Fibroblast of skin of left quadriceps (primary cell): ENCODE measurements at regions not wholly inside any gene's neighbourhood (a gene's known extent, or its start where the extent isn't known, plus 50 kb on each side); places are given as distances from the start of the nearest gene placed in this dataset.
A peak's percentile ranks its signal among the peaks of the same experiment; 100 is the strongest.

Experiments
- DNase-seq, 2 experiments: peaks; one replicate each; pipeline ENCODE4 v3.0.0-alpha.2; 2013; ENCODE audit warnings: low read depth in 2 of 2

- DNase-seq, result peak in 1 of 2 experiments; percentile 44
These were observed 289.0 kb downstream of the SNX13 start for GRCh38 chr7:17651341-17651740.

DNA sequence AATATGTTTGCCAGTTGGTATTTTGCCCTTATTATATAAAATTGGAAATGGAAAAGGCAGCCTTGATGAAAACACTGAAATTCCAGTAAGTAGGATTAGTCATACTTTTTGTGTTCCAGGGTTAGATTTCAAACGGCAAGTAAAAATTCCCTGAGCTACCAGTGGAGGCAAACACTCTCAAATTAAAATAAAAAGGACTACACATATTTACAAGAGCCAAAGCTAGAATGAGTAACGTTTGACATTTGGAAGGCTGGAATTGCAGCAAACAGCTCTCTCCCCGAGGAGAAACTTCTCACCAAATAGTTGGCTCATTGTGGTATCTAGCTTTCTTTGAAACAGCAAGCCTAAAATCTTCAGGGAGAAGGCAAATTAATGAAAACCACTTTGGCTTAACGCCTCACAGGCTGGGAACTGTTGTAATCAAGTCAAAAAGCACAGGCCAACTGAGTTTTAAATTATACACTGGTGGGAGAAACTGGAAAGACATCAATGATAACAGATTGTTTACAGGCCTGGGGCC is 288.4 kb downstream of the SNX13 start:
- peak; percentile 89 to 92 for DNase-seq

- no peak for DNase-seq
These were observed 285.4 kb downstream of the SNX13 start for GRCh38 chr7:17654940-17655339.

- no peak for DNase-seq
These were observed 281.2 kb downstream of the SNX13 start for GRCh38 chr7:17659126-17659525.

GRCh38 chr7:17660116-17660515 is 280.2 kb downstream of the SNX13 start:
- DNase-seq, result peak; percentile 60 to 63

GRCh38 chr7:17661982-17662585 is 278.2 kb downstream of the SNX13 start:
- peak in 1 of 2 experiments; percentile 41 for DNase-seq

DNA sequence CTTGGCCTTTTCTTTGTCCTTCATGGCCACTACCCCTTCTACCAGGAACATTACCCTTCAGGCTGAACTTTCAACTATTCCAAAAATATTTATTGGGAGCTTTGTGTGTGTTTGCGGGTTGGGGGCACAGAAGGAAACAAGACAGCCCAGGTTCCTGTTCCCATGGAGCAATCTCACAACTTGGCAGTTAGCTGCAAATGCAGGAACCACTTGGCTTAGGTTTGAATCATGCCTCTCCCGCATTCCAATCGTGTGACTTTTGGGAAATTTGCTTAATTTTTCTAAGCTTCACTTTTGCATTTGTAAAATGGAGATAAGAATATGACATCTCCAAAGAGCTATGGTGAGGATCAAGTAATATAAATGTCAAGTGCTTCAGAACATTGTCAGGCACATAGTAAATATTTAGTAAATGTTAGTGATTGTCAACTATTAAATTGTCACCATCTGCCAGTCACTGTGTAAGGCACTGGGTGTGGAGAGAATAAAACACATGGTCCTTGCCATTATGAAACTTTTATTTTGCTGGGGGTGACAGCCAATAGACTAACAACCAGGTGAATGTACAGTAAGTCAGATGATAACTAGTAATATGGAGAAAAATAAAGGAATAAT is 277.1 kb downstream of the SNX13 start:
- DNase-seq, result peak; percentile 54 to 63

DNA sequence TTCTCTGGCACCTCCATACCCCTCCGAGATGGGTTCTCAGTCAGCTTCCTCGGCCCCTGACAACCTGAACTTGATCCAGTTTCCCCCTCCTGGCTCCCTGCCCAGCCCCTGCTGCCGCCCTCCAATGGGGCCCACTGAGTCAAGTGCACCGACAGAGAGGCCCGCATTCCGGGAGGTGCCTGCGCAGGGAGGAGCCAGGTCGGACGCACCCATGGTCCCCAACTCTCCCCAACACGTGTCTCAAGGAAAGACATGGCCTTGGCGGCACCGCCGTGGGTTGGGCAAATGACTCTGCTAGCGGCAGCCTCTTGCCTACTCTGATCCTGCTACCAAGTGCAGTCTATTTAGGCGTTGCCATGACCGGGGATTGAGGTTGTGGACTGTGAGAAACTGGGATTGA is 275.3 kb downstream of the SNX13 start:
- no peak for DNase-seq

GRCh38 chr7:17668122-17668521 is 272.2 kb downstream of the SNX13 start:
- DNase-seq, result no peak

DNA sequence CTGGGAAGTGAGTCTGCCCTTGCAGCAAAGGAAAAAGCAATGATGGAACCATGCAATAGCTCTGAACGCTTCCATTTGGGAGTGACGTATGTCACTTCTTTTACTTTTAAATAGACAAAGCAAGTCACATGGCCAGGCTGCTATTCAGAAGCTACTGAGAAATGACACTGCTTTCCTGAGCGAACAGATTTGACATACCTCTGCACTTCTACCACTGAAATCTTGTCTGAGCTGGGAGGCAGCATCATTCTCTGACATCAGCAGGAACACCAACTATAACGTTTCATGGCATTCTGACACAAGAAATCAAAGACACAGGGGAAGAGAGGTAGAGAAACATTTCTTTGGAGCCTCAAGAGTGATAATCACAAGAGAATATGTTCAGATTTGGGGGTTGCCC is 271.1 kb downstream of the SNX13 start:
- DNase-seq, result no peak

- no peak for DNase-seq
These were observed 268.3 kb downstream of the SNX13 start for GRCh38 chr7:17671956-17672355.

- no peak for DNase-seq
These were observed 267.5 kb downstream of the SNX13 start for GRCh38 chr7:17672783-17673182.

GRCh38 chr7:17674166-17674942 is 265.9 kb downstream of the SNX13 start:
- DNase-seq, result no peak

GRCh38 chr7:17674943-17675608 is 265.2 kb downstream of the SNX13 start:
- no peak for DNase-seq

DNA sequence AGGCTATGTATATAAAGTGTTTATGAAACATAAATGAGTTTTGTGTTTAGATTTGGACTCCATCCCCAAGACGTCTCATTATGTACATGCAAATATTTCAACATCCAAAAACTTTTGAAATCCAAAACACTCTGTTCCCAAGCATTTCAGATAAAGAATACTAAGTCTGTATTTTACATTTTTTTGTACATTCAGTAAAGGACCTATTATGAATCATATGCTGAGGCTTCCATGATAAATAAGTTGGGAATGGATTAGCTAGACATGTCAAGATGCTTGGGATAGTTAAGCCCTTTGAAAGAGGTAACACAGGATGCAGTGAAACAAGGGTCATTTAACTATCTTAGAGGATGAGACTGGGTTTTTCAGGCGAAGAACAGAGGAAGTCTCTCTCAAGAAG is 262.9 kb downstream of the SNX13 start:
- peak in 1 of 2 experiments; percentile 51 for DNase-seq

GRCh38 chr7:17678896-17679295 is 261.4 kb downstream of the SNX13 start:
- DNase-seq, result no peak

DNA sequence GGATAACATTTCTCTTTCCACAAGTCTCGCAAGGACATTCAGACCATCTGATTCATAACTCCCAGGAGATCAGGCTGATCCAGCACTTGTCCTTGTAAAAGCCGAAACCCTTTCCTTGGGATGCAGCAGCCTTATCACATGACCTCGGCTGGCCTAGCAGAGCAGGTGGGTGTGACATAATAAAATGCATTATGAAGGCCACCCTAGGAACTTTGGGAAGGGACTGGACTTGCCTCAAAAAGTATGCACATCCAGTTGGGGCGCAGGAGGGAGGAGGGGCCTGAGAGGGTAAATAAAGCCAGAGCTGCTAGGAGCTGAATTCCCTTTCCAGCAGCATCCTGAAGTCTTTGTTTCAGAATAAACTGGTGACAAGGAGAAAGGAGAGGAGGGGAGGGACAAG is 260.8 kb downstream of the SNX13 start:
- no peak for DNase-seq

DNA sequence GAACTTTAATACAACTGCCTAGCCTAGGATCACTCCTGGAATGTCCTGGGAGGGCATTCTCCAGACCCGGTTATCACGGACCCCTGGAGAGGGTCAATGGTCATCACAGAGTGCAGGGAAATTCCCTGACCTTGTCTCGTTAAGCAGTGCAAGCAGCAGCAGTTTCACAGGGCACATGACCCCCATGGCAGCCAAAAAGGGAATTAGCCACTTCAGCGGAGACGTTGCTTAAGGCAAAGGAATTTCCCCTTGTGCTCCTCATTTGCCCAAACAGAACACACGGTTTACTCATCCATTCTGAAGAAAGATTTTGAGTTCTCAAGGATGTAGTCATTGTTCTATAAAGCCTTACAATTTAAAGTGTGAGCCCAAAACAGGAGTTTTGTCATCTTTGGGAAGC is 260.3 kb downstream of the SNX13 start:
- DNase-seq, result peak; percentile 79 to 82

DNA sequence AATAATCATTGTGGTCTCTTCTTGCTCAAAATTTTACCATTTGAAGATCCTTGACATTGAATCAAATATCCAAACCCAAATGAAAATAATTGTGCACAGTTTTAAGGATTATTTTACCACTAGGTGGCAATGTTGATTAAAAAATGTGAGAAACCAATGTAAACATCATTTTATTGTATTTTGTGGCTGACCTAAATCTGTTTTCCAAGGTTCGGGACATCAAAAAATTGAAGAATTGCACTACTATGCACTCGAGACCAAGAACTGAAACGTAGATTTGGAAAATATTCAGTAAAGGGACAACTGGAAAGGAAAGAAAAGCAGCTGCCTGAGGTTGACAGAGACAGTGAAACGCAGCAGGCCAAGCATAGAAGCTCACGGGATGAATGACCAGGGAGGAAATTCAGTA is 259.3 kb downstream of the SNX13 start:
- no peak for DNase-seq

DNA sequence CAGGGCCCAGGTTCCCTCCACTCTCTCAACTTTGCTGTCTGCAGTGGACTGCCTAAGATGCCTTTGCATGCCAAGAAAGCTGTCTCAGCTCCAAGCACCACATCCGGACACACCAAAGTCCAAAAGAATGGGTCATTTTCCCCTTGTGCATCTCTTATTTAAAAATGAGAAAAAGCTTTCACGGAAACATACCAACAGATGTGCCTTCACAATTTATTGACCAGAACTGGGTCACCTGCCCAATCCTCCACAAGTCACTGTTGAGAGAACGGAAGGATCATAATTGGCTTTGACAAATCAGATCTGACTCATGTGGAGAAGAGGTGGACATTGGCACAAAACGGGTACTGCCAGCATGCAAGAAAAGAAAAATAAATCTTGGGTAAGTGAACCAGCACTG is 258.3 kb downstream of the SNX13 start:
- DNase-seq, result no peak

DNA sequence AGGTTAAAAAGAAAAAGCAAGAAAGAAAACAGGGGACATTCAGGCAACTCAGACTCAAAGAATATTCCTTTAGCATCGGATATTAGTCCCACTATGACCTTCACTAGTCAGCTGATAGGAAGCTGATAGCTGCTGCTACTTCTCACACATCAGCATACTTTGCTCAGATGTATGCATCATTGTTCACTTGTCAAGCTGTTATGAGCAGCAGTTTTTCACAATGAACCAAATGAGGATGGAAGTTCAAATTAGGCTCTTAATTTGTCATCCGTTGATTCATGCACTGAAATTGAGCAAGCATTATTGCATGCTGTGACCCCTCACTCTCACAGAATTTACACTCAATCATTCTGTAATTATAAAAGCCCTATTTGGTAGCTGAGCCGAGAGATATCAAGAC is 257.7 kb downstream of the SNX13 start:
- no peak for DNase-seq

GRCh38 chr7:17685141-17685540 is 255.2 kb downstream of the SNX13 start:
- no peak for DNase-seq
